OCI-LY3 (cell line): ENCODE measurements at regions not wholly inside any gene's neighbourhood (a gene's known extent, or its start where the extent isn't known, plus 50 kb on each side); places are given as distances from the start of the nearest gene placed in this dataset.

Experiments
- H2AFZ ChIP-seq: fragments of 200-600, 300-600 bp; shearing (Covaris generic); 2 replicates; pipeline ENCODE4 v1.6.0; 2014; ENCODE audit warnings: antibody characterized with exemption, low read depth, low read length
- H3K27ac ChIP-seq: fragments of 200-600, 300-600 bp; sonication (generic); 2 replicates; pipeline ENCODE4 v1.5.1; 2014; ENCODE audit warnings: mild to moderate bottlenecking, low read length, moderate library complexity, mixed read lengths
- H3K27me3 ChIP-seq: fragments of 200-600, 300-600 bp; sonication (generic); 2 replicates; pipeline ENCODE4 v1.6.1; 2014; ENCODE audit warnings: low read depth, low read length, mixed read lengths
- H3K36me3 ChIP-seq: fragments of 200-600, 300-600 bp; sonication (generic); replicated peaks from 2 replicates; pipeline ENCODE3; 2014; ENCODE audit warnings: low read depth, low read length, mixed read lengths
- H3K4me1 ChIP-seq: fragments of 300-600, 200-600 bp; sonication (generic); 2 replicates; pipeline ENCODE4 v1.6.1; 2014; ENCODE audit warnings: low read length, mixed read lengths
- H3K4me2 ChIP-seq: fragments of 200-600, 300-600 bp; sonication (generic); 2 replicates; pipeline ENCODE4 v1.6.1; 2014; ENCODE audit warnings: low read length, mixed read lengths
- H3K4me3 ChIP-seq: fragments of 300-600, 200-600 bp; sonication (generic); 2 replicates; pipeline ENCODE4 v1.5.1; 2014; ENCODE audit warnings: antibody characterized with exemption, mild to moderate bottlenecking, low read length, moderate library complexity
- H3K79me2 ChIP-seq: fragments of 300-600, 200-600 bp; shearing (Covaris generic); 2 replicates; pipeline ENCODE4 v1.6.1; 2014; ENCODE audit warnings: mild to moderate bottlenecking, low read length, mixed read lengths
- H3K9ac ChIP-seq: fragments of 300-600, 200-600 bp; shearing (Covaris generic); 2 replicates; pipeline ENCODE4 v1.6.0; 2014; ENCODE audit warnings: mild to moderate bottlenecking, low read length, moderate library complexity
- H3K9me3 ChIP-seq: fragments of 200-600, 300-600 bp; shearing (Covaris generic); 2 replicates; pipeline ENCODE4 v1.6.1; 2014; ENCODE audit warnings: low read length, mixed read lengths; ENCODE audit not compliant: insufficient read depth
- H4K20me1 ChIP-seq: fragments of 200-600, 300-600 bp; sonication (generic); 2 replicates; pipeline ENCODE4 v1.6.1; 2016; ENCODE audit warnings: low read length, mixed read lengths; ENCODE audit not compliant: insufficient read depth
- CTCF ChIP-seq: fragments of 200-600, 300-600 bp; sonication (generic); IDR thresholded peaks from 2 replicates; pipeline ENCODE4 v1.5.1; 2014; ENCODE audit warnings: antibody characterized with exemption, low read length, low read depth
- EZH2phosphoT487 ChIP-seq: fragments of 200-600 bp; shearing (Covaris generic); IDR thresholded peaks from 2 replicates; pipeline ENCODE4 v1.6.1; 2018; ENCODE audit warnings: antibody characterized with exemption, mixed run types, low read depth

- no peak overlapping the region for H3K4me3 ChIP-seq
- H2AFZ ChIP-seq: no peak overlapping the region
- H3K9me3 ChIP-seq: no peaks in the 10 kb centered on the region
- no peaks in the 10 kb centered on the region for H3K36me3 ChIP-seq
- TF ChIP-seq CTCF (no peak), EZH2phosphoT487 (no peak)
- H3K4me1 ChIP-seq: no peaks in the 10 kb centered on the region
- no peaks in the 10 kb centered on the region for H4K20me1 ChIP-seq
- no peaks in the 10 kb centered on the region for H3K27me3 ChIP-seq
- H3K4me2 ChIP-seq: no peak overlapping the region
- no peaks in the 10 kb centered on the region for H3K79me2 ChIP-seq
- H3K27ac ChIP-seq: no peak overlapping the region
- H3K9ac ChIP-seq: no peak overlapping the region
These were observed 321.4 kb downstream of the MSX2 start for GRCh38 chr5:175045820-175046219.

- Histone ChIP-seq H3K9me3 (no peaks in the 10 kb centered on the region), H3K27ac (no peak overlapping the region), H3K79me2 (no peaks in the 10 kb centered on the region), H3K4me1 (no peaks in the 10 kb centered on the region), H3K36me3 (no peaks in the 10 kb centered on the region), H3K4me3 (no peak overlapping the region), H3K27me3 (no peaks in the 10 kb centered on the region), H2AFZ (no peak overlapping the region), H3K4me2 (no peak overlapping the region), H3K9ac (no peak overlapping the region), H4K20me1 (no peaks in the 10 kb centered on the region)
- TF ChIP-seq CTCF (no peak), EZH2phosphoT487 (no peak)
These were observed 313.4 kb downstream of the MSX2 start for GRCh38 chr5:175037820-175038219.

GRCh38 chr5:175035882-175036533, 311.6 kb downstream of the MSX2 start:
- no peaks in the 10 kb centered on the region for H3K79me2 ChIP-seq
- no peak overlapping the region for H3K4me2 ChIP-seq
- no peak overlapping the region for H3K9ac ChIP-seq
- H3K9me3 ChIP-seq: no peaks in the 10 kb centered on the region
- no peak overlapping the region for H3K27ac ChIP-seq
- TF ChIP-seq CTCF (no peak), EZH2phosphoT487 (no peak)
- no peaks in the 10 kb centered on the region for H3K36me3 ChIP-seq
- no peaks in the 10 kb centered on the region for H3K4me1 ChIP-seq
- H3K4me3 ChIP-seq: no peak overlapping the region
- H4K20me1 ChIP-seq: no peaks in the 10 kb centered on the region
- no peak overlapping the region for H2AFZ ChIP-seq
- H3K27me3 ChIP-seq: no peaks in the 10 kb centered on the region

- Histone ChIP-seq H3K9me3 (no peaks in the 10 kb centered on the region), H3K4me2 (no peak overlapping the region), H3K79me2 (no peaks in the 10 kb centered on the region), H2AFZ (no peak overlapping the region), H3K36me3 (no peaks in the 10 kb centered on the region), H3K9ac (no peak overlapping the region), H3K27me3 (no peaks in the 10 kb centered on the region), H3K27ac (no peak overlapping the region), H4K20me1 (no peaks in the 10 kb centered on the region), H3K4me3 (no peak overlapping the region), H3K4me1 (no peaks in the 10 kb centered on the region)
- TF ChIP-seq EZH2phosphoT487 (no peak), CTCF (no peak)
These were observed 310.5 kb downstream of the MSX2 start for GRCh38 chr5:175034924-175035323.
